ENCODE measurements at regions not wholly inside any gene's neighbourhood (a gene's known extent, or its start where the extent isn't known, plus 50 kb on each side); places are given as distances from the start of the nearest gene placed in this dataset.
A peak's percentile ranks its signal among the peaks of the same experiment; 100 is the strongest.

DNA sequence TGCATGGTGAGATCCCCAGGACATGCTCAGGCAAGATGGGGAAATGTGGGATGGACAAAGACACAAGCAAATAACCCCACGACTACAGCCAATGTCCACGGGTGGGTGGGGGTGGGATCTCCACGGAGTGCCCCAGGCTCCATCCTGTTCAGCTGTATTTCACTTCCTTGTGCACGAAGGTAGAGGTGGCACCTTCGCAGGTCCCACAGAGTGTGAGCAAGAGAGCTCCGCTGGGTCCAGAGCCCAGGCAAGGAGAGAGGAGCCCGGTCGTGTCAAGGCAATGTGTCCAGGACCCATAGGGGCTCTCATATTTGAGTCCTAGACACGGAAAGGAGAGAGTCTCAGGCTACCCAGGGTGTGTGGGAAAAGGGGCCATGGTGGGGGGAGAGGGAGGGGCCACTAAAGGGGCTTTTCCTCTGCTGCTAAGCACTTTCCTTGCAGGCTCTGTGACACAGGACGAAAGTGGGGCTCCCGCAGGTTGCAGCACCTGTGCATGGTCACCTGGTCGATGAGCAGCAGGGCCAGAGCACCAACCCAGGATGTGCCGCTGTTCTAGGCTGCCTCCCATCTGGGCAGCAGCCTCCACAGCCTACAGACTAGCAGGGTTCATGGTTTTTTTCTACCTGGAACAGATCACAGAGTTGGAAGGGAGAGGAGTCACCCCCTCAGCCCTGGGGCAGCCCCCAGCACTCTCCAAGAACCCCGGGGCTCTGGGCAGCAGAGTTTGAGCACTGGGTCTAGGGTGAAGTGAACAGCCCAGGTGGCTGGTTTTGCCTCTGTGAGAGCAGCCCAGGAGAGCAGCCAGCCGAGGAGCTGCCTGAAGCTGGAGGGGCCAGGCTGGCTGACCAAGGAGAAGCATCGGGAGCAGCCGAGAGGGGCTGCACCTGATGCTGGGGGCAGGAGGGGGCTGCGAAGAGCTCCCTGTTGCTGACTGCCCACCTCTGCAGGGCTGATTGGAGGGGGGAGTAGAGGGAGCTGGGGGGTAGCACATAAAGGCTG, 100.7 kb upstream of the MVB12B start:
- DNase-seq (ENCODE audit: low spot score) = no peak
- intact Hi-C loops (cut with DNase I) = no loop called here
- no peak for ATAC-seq

DNA sequence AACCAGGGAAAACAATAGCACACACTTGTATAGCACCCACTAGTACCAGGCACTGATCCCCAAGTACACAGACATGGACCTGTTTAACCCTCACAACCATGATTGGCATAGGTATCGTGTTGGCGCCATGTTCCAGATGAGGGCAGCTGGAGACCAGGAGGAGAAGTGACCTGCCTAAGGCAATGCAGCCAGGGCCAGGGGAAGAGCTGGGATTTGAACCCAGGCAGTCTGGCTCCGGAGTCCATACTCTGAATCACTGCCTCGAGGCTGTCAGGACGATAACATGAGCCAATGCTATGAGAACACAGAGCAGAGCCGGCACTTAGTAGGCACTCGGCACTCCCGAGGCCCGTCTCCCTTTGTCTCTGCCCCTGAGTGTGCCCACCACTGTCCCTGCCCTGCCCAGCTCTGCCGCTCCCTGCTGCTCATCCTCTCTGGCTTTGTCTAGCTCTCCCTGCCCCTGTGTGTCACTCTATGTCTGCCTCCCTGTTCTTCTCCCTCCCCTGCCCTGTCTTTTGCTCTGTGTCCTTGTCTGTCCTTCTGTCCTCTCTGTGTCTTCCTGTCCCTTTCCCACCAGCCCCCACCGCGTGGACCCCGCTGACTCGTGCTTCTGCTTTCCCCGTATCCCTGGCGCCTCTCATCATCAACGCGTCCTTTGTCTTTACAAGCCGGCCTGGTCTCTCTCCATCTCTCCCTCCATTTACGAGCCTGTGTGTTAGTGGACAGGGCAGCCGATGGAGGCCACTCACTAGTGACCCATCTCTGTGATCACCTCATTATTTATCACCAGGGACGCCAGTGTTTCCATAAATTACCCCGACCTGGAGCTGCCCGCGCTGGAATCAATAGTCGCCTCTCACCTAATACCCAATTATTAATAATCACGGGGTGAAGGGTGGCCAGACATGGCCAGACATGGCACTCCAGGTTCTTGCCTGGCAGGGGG, 99.4 kb upstream of the MVB12B start:
- ATAC-seq = no peak
- intact Hi-C loops (cut with DNase I) = no loop called here
- DNase-seq (ENCODE audit: low spot score) = no peak

DNA sequence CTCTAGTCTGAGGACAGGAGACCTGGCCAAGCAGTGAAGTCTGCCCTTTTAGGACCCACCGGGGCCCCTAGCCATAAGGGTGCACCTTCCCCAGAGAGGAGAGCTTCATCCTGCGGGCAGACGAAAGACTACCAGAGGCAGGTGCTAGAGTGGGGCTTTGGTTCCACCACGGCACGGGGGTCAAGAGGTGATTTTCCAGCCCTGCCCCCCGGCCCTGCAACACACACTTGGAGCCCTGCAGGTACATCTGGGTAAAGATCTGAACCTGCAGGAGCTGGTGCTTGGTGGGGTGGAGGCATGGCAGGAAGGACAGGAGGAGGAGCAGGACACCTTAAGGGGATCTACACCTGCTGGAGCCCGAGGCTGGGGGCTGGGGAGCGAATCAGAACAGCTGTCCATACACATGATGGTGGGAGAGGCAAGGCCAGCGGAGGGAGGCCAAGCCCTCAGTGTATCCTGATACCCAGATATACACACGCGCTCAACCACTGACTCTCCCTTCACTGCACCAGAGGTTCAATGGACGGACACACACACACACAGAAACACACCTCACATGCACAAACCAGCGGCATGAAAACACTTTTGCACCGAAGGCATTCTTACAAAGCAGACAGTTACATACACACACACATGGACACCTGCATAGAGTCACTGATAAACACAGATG, 98.4 kb upstream of the MVB12B start:
- intact Hi-C loops (cut with DNase I) = no loop called here
- ATAC-seq = no peak
- no peak for DNase-seq (ENCODE audit: low spot score)

DNA sequence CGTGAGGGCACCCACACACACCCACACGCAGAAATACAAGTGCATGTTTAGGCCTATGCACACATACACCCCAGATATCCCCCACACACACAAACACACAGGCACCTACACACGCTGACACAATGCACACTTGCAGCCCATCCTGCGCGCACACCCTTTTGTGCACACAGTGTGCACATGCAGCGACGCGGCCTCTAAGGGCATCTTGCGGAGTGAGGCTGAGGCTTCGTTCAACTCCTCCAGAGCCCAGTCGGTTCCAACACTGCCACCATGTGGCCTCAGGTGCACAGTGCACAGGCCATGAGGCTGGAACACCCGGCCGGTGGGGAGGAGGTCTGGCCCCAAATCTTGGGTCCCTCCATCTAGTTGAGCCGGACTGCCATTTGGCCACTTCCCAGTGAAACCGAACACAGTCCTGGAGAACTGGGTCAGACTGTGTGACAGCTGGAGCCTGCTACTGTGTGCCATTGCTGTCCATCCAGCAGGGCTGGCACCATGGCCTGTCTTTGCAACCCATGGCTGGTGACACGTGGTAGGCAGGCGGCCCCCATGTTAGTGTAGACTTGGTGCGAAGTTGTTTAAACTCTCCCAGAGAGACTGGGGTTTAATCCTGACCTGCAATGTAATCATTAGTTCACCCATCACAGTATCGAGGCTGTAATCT, 97.7 kb upstream of the MVB12B start:
- ATAC-seq (peak; percentile 93), DNase-seq (ENCODE audit: low spot score) (peak; percentile 86)
- intact Hi-C loops (cut with DNase I) = no loop called here

DNA sequence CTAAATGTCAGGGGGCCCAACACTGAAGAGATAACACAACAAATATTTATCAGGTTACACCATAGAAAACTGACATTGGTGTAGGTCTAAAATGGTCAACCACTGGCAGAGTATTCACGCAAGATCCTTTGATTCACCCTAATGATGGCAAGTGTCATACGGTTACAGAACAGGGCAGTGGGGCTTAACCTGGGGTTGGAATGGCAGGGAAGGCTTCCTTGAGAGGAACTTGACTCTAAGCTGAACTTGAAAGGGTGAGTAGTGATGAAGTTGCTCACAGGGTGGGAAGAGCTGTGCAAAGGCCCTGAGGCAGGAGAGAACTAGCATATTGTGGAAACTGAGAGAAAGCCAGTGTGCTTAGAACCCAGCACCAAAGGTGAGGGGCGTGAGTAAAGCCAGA, 97.1 kb upstream of the MVB12B start:
- ATAC-seq (no peak), DNase-seq (ENCODE audit: low spot score) (no peak)
- intact Hi-C loops (cut with DNase I) = no loop called here

DNA sequence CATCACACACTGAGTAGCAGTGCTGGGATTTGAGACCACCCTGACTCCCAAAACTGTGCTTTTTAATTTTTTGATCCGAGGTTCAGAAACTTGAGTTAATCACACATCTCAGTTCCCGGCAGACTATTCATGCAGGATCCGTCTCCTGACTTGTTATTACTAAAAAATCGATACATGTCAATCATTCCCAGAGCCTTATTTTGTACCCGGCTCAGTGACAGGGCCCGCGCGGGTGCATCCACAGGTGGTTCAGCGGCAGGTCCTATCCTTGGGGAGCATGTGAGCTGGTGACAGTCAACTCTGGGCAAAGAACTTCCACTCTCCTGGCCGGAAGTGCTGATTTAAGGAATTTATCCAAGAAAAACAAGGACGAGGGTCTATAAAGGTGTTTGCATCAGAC, 95.9 kb upstream of the MVB12B start:
- no peak for ATAC-seq
- intact Hi-C loops (cut with DNase I) = no loop called here
- no peak for DNase-seq (ENCODE audit: low spot score)

DNA sequence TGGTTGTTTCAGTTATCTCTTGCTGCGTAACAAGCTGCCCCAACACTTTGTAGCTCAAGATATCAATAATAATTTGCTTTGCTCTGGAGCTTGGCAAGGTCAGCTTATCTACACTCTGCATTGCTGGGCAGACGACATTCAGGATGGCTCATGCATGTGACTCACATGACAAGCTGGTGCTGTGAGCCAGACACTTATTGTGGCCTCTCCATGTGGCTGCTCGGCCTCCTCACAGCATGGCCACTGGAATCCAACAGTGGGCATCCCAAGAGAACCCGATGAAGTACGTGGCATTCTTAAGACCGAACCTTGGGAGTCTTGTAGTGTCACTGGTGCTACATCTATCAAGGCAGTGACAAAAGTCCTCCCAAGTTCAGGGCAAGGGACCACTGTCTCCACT, 94.2 kb upstream of the MVB12B start:
- DNase-seq (ENCODE audit: low spot score) (no peak), ATAC-seq (no peak)
- intact Hi-C loops (cut with DNase I) = no loop called here

DNA sequence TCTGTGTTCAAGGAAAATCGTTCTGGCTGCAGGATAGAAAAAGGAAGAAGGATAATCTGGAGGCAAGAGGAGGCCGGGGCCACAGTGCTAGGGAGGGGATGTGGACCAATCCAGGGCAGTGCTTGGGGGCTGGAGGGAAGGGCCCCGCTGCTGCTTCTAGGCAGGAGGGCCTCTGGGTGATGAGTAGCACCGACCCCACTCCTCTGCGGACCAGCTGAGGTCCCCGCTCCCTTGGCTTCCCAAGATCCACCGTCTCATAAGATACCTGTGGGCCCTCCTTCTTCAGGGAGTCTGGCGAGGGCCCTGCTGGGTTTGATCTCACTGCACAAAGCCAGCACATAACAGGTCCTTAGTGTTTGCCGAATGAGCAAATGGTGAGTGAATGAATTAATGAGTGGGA, 93.5 kb upstream of the MVB12B start:
- intact Hi-C loops (cut with DNase I) = no loop called here
- ATAC-seq (no peak), DNase-seq (ENCODE audit: low spot score) (no peak)

DNA sequence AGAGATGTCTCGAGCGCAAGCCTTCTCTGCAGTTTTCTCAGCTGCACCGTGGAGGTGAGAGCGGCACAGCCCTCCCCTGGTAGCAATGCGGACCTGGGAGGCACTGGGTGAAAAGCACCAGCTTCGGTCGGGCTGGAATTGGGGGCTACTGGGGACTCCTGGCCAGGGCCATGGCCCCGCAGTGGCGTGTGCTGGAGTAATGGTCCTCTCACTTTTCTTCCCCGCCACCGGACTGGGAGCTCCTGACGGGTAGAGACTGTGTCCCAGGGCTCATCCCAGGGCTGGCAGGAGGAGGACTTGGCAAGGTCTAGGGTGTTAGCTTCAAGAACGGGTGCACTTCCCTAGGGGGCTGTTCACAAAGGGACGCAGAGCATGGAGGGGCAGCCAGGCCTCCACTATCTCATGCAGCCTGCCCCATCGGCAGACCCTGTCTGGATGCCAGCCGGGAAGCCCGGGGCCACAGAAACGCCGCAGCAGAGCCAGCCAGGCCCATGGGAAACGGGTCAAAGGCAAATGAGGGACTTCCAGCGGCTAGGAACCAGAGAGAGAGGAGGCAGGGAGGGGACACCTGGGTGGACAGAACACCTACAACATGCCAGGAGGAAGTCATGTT, 92.6 kb upstream of the MVB12B start:
- ATAC-seq (no peak), DNase-seq (ENCODE audit: low spot score) (no peak)
- intact Hi-C loops (cut with DNase I) = no loop called here

DNA sequence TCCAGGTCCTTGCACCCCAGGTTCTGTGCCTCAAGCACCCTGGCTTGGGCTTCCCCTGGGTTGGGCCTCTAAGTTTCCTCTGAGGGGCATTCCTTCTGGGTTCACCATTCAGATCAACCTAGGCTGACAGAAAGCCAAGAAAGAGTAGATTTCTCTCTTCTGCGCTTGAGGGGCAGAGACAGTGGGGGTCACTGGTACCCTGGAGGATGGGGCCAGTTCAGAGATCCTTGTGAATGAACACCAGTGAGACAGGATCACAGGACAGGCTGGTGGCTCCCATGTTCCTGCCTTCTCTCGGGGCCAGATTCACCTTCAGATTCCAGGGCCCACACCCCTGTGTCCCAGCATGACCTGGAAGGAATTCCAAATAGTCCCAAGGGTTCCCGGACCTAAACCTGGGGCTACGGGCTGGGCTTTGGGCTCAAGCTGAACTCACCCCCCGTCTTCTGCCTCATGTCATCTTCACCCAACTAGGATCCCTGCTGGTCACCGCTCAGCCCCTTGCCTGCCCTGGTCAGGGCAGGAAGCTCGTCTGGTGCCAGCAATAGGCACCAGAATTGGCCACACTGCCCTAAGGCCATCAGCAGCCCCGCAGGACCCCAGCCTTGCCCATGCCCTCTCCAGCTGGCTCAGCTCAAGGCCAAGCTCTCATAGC, 91.8 kb upstream of the MVB12B start:
- DNase-seq (ENCODE audit: low spot score) (no peak), ATAC-seq (no peak)
- intact Hi-C loops (cut with DNase I) = no loop called here

DNA sequence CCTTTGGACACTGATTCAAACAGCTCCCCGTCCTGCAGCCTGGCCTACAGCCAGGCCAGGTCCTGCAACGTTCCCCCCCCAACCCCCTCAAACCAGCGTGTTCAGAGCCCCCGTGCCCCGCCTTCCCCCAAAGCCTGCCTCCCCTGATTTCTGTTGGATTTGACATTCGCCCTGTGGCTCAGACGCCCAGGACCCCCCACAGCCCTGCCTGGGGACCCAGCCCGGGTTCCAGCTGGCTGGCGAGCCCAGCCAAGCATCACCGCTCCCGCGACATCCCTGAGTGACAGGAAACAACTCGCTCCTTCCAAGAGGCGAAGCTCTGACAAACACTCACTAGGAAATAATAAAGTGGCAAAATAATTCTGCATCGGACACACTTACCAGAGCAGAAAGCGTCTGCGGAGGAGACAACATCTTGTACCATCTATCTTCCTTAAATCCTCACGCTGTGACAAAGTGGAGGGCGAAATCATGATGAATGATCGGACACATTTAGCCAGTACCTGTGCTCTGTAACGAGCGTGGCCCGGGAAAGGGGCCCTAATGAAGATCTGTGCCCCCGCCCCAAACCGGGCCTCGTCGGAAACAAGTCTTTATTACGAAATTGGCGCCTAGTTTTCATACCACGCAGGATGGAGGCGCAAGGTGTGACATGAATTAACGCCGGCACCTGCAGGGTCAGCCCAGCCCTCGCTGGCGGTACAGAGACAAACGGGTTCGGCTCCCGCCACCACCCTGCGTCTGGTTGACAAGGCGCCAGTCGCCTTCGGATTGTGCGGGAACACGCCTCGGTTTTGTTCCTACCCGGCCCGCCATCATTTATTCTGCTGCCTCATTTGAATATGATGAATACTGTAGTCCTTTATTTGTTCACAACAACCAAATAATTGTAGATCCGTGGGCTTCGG, 91.0 kb upstream of the MVB12B start:
- DNase-seq (ENCODE audit: low spot score) (no peak), ATAC-seq (no peak)
- intact Hi-C loops (cut with DNase I) = no loop called here

DNA sequence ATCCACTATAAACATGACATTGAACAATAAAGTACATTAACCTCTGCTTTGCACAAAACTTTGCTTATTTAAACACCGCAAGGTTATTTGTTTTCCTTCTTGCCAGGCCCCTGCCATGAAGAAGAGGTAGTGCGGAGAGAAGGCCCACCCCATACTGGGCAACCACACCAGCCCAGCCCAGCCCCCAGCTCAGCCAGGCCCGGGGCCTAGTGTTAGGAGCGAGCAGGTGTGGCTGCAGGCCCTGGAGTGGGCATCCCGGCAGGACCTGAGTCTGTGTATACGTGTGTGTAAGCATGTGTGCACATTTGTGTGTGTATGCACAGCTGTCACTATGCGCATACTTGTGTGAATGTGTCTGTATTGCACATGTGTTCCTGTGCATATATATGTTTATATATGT, 90.4 kb upstream of the MVB12B start:
- DNase-seq (ENCODE audit: low spot score) (no peak), ATAC-seq (no peak)
- intact Hi-C loops (cut with DNase I) = no loop called here

DNA sequence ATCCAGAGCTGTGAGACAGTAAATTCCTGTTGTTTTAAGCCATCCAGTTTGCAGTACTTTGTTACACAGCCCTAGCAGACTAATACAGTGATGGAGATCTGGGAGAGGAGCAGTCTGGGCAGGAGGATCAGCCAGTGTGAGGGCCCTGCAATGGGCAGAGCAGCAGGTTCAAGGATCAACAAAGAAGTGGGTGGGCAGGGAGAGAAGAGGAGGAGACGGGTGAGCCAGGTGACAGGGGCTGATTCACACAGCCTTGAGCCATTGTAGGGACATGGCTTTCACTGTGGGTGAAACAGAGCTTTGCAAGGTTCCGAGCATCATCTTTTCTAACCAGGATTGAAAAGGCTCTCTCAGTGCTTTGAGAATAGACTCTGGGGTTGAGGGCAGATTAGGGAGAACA, 88.2 kb upstream of the MVB12B start:
- ATAC-seq = no peak
- intact Hi-C loops (cut with DNase I) = no loop called here
- DNase-seq (ENCODE audit: low spot score) = no peak

DNA sequence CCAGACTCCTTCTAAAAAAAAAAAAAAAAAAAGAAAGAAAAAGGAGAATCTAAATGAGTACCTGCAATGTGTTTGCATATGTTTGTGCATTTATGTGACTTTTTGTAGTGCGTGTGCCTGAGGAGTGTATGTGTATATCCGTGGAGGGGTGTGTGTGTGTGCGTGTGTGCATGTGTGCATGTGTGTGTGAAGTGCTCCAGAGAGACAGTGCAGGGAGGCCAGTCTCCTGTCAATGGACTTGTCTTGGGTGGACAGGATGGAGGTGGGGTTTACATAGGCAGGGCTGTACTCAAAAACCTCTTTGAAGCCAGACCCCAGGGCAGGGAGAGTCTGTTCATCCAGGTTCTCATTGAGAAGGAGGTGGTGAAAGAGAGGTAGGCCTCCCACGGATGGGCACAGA, 87.1 kb upstream of the MVB12B start:
- intact Hi-C loops (cut with DNase I) = no loop called here
- DNase-seq (ENCODE audit: low spot score) (no peak), ATAC-seq (no peak)

DNA sequence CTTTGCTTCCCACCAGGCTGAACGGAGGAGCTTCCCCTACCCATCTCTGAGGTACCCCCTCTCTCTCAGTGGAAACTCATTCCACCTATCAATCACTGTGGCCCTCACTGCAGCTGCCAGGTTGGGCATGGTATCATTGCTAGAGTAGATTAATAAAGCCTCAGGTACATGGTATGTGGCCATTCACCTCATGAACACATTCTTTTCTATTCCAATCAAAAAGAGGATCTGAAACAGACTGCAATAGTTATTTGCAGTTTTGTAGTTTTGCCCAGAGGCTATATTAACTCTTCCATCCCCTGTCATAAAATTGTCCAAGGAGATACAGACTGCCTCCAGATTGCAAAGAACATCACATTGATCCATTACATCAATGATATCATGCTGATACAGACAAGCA, 85.8 kb upstream of the MVB12B start:
- intact Hi-C loops (cut with DNase I) = no loop called here
- ATAC-seq (no peak), DNase-seq (ENCODE audit: low spot score) (no peak)

DNA sequence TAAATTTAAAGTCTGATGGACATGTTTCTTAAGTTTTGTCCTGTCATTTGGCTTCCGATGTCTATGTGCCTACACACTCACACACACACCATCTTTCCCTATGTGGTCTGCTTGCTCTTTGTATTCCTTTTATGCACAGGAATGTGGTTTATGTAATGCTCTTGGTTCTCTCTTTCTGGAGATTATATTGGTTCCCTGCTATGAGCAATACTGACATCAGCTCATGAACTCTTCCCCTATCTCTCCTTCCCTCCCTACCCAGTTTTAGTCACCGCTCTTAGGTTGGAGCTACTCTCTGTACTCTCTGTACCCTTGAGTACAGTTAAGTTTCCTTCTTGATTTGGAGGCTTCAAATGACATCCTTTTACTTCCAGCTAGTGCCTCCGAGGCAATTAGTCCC, 77.9 kb upstream of the MVB12B start:
- no peak for ATAC-seq
- no peak for DNase-seq (ENCODE audit: low spot score)
- intact Hi-C loops (cut with DNase I) = no loop called here
